Gastroesophageal sphincter (tissue), 4 donors: ENCODE measurements at regions not wholly inside any gene's neighbourhood (a gene's known extent, or its start where the extent isn't known, plus 50 kb on each side); places are given as distances from the start of the nearest gene placed in this dataset.

Experiments
- ATAC-seq: fragments of 150-250 bp; one replicate; pipeline ENCODE4 v1.9.1; 2016; ENCODE audit warnings: mild to moderate bottlenecking, moderate library complexity
- H3K27ac ChIP-seq, 4 donors: fragments of 200-600 bp; sonication (generic) in 3 of 4; 1 replicate in 3 of 4; 2 replicates in 1 of 4; pipeline ENCODE4 v1.5.1; 2016 to 2019
- H3K27me3 ChIP-seq: fragments of 200-600 bp; sonication (generic); one replicate; pipeline ENCODE4 v1.5.1; 2019
- H3K36me3 ChIP-seq, 2 donors: fragments of 200-600 bp; sonication (generic); one replicate each; pipeline ENCODE4 v1.5.1; 2019; ENCODE audit warnings: control low read depth in 1 of 2
- H3K4me1 ChIP-seq, 3 donors: fragments of 200-600 bp; sonication (generic); 1 replicate in 2 of 3; 2 replicates in 1 of 3; pipeline ENCODE4 v1.5.1; 2016 to 2019; ENCODE audit warnings: control low read depth in 2 of 3
- H3K4me3 ChIP-seq, 2 donors: fragments of 200-600 bp; sonication (generic); one replicate each; pipeline ENCODE4 v1.5.1; 2019; ENCODE audit warnings: mild to moderate bottlenecking in 1 of 2, moderate library complexity in 1 of 2
- H3K9me3 ChIP-seq, 3 donors: fragments of 200-600 bp; sonication (generic); one replicate each; pipeline ENCODE4 v1.5.1; 2017 to 2019; ENCODE audit warnings: control low read depth in 2 of 3
- CTCF ChIP-seq, 4 experiments: fragments of 200-600 bp in 2 of 4; fragments of 450-650 bp in 2 of 4; sonication (generic) in 1 of 4; IDR thresholded peaks; one replicate each; pipeline ENCODE4 v1.5.1; 2017 to 2019; ENCODE audit warnings: antibody characterized with exemption in 4 of 4, mild to moderate bottlenecking in 2 of 4, moderate library complexity in 2 of 4
- EP300 ChIP-seq: sonication (generic); formaldehyde crosslinking; IDR thresholded peaks from one replicate; pipeline ENCODE4 v1.6.1; 2017; ENCODE audit warnings: antibody characterized with exemption, mild to moderate bottlenecking
- POLR2A ChIP-seq, 2 donors: fragments of 450-650 bp; IDR thresholded peaks; one replicate each; pipeline ENCODE4 v1.6.1; 2017; ENCODE audit warnings: antibody characterized with exemption in 2 of 2, mild to moderate bottlenecking in 2 of 2, moderate library complexity in 1 of 2
- POLR2AphosphoS5 ChIP-seq: sonication (generic); formaldehyde crosslinking; IDR thresholded peaks from one replicate; pipeline ENCODE4 v1.6.1; 2017; ENCODE audit warnings: antibody characterized with exemption
- WGBS, 2 donors: methylation state at CpG; one replicate each; pipeline ENCODE4 v1.1.5; 2018; ENCODE audit warnings: low coverage in 1 of 2; 5-methylcytosine and 5-hydroxymethylcytosine counted together

GRCh38 chr2:237165405-237166276, 80.0 kb downstream of the COPS8 start:
- Histone ChIP-seq H3K4me3 (no peak overlapping the region), H3K27ac (peak overlapping the region in 2 of 4 donors; percentile 21 to 54), H3K27me3 (no peaks in the 10 kb centered on the region), H3K36me3 (no peaks in the 10 kb centered on the region), H3K9me3 (no peaks in the 10 kb centered on the region), H3K4me1 (peaks cover 0 to 16% (median 0%) of the 10 kb centered on the region in 3 donors)
- WGBS, 2 donors, result 88 to 92% methylated on average over 5 of the region's 5 CpGs
- TF ChIP-seq EP300 (no peak), CTCF (IDR thresholded peaks at IDR 0.05) (peak; percentile 23 to 56 (median 32))
- no peak for ATAC-seq

GRCh38 chr2:237167038-237167437, 81.3 kb downstream of the COPS8 start:
- no peak for ATAC-seq

GRCh38 chr2:237167934-237168333, 82.2 kb downstream of the COPS8 start:
- 70 to 96% methylated on average over 3 to 5 of the region's 5 CpGs for WGBS, 2 donors
- Histone ChIP-seq H3K27me3 (no peaks in the 10 kb centered on the region), H3K9me3 (no peaks in the 10 kb centered on the region), H3K27ac (no peak overlapping the region), H3K4me1 (peaks cover 3 to 34% (median 3%) of the 10 kb centered on the region in 3 donors), H3K4me3 (no peak overlapping the region), H3K36me3 (no peaks in the 10 kb centered on the region)
- TF ChIP-seq POLR2A (IDR thresholded peaks at IDR 0.05) (no peak), CTCF (IDR thresholded peaks at IDR 0.05) (no peak), EP300 (no peak)
- ATAC-seq, result no peak

More at GRCh38 chr2:237167038-237167437, 81.3 kb downstream of the COPS8 start:
- 87 to 88% methylated on average over 3 to 4 of the region's 4 CpGs for WGBS, 2 donors
- Histone ChIP-seq H3K4me1 (peaks cover 3 to 28% (median 3%) of the 10 kb centered on the region in 3 donors), H3K36me3 (no peaks in the 10 kb centered on the region), H3K4me3 (no peak overlapping the region), H3K27me3 (no peaks in the 10 kb centered on the region), H3K27ac (no peak overlapping the region), H3K9me3 (no peaks in the 10 kb centered on the region)
- no peak for TF ChIP-seq CTCF (IDR thresholded peaks at IDR 0.05)
- no peak for TF ChIP-seq POLR2A (IDR thresholded peaks at IDR 0.05)
- TF ChIP-seq POLR2AphosphoS5, result no peak
- no peak for TF ChIP-seq EP300

DNA sequence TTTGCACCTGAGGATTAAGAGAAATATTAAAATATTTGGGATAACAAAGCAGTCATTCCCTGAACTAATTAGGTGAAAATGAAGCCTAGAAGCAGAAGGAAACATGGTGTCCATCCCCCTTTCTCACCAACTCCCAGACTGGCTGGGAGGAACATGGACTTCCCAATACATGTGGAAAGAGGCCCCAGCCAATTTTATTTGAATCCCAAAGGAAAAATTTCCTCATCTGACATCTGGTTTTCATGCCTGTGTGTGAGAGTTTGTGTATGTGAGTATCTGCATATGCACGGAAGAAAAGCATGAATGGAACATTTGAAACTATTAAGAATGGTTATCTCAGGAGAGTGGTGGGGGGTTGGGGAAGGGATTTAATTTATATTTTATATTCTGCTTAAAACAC, 84.3 kb downstream of the COPS8 start:
- Histone ChIP-seq H3K27ac (no peak overlapping the region), H3K4me3 (no peak overlapping the region), H3K4me1 (peaks cover 3 to 34% (median 3%) of the 10 kb centered on the region in 3 donors), H3K27me3 (no peaks in the 10 kb centered on the region), H3K9me3 (no peaks in the 10 kb centered on the region), H3K36me3 (no peaks in the 10 kb centered on the region)
- ATAC-seq, result peak; percentile 14
- WGBS, 2 donors, result 42 to 100% methylated on average over 1 of the region's 1 CpG
- TF ChIP-seq POLR2A (IDR thresholded peaks at IDR 0.05) (no peak), CTCF (IDR thresholded peaks at IDR 0.05) (no peak), EP300 (no peak), POLR2AphosphoS5 (no peak)

- no peaks in the 10 kb centered on the region for H3K9me3 ChIP-seq
- H3K27me3 ChIP-seq, result no peaks in the 10 kb centered on the region
- TF ChIP-seq CTCF (IDR thresholded peaks at IDR 0.05), result peak; percentile 15 to 56 (median 44)
- no peak for TF ChIP-seq EP300
- peak; percentile 81 for TF ChIP-seq POLR2AphosphoS5
- 3 to 26% methylated on average over 4 to 8 of the region's 8 CpGs for WGBS, 2 donors
- H3K4me3 ChIP-seq, result peak overlapping the region; percentile 13 to 19
- no peaks in the 10 kb centered on the region for H3K36me3 ChIP-seq
- peak overlapping the region; percentile 34 to 73 (median 70) for H3K27ac ChIP-seq
- peaks cover 3 to 27% (median 3%) of the 10 kb centered on the region in 3 donors for H3K4me1 ChIP-seq
- peak; percentile 89 for ATAC-seq
These were observed 85.7 kb downstream of the COPS8 start for GRCh38 chr2:237171396-237171795.
